B cell (primary cell): ENCODE measurements at regions not wholly inside any gene's neighbourhood (a gene's known extent, or its start where the extent isn't known, plus 50 kb on each side); places are given as distances from the start of the nearest gene placed in this dataset.

ENCODE experiments used
- ATAC-seq: fragments of 200-7000 bp; cut with Tn5 transposase; one replicate; pipeline ENCODE4 v1.10.0; 2021; ENCODE audit warnings: low read depth, mild to moderate bottlenecking, moderate number of reproducible peaks, moderate library complexity
- CTCF ChIA-PET: fragments of 350-600 bp; sonication (Branson Sonifier 250); formaldehyde crosslinking; loops from one replicate; lab custom pipeline; 2021; ENCODE audit warnings: antibody characterized with exemption, inconsistent platforms; lab: Charles Lee
- POLR2A ChIA-PET: fragments of 350-600 bp; sonication (Branson Sonifier 250); formaldehyde crosslinking; loops from one replicate; lab custom pipeline; 2021; ENCODE audit warnings: antibody characterized with exemption; lab: Charles Lee
- DNase-seq: peaks from one replicate; pipeline ENCODE4 v3.0.0; 2013
- H2AFZ ChIP-seq: 2 replicates; pipeline ENCODE4 v1.6.1; 2012; ENCODE audit warnings: mild to moderate bottlenecking, low read depth, low read length; ENCODE audit not compliant: insufficient read depth, poor library complexity, severe bottlenecking
- H3K27ac ChIP-seq, 2 donors: 1 replicate in 1 of 2; 2 replicates in 1 of 2; pipeline ENCODE4 v1.5.1; 2012 to 2013; ENCODE audit warnings: low read length in 2 of 2, mild to moderate bottlenecking in 2 of 2, moderate library complexity in 1 of 2
- H3K27me3 ChIP-seq, 4 experiments: fragments of 200-600 bp in 1 of 4; sonication (generic) in 1 of 4; replicated peaks in 1 of 4; 1 replicate in 2 of 4; 2 replicates in 2 of 4; pipeline versions ENCODE4 v1.6.1 to v1.7.0; 2013 to 2016; ENCODE audit warnings: low read length in 3 of 4, mild to moderate bottlenecking in 2 of 4, mixed read lengths in 1 of 4, moderate library complexity in 1 of 4; ENCODE audit not compliant: insufficient read depth in 4 of 4, control insufficient read depth in 3 of 4; ENCODE audit errors: control extremely low read depth in 1 of 4
- H3K36me3 ChIP-seq, 2 experiments: replicated peaks in 1 of 2; 1 replicate in 1 of 2; 2 replicates in 1 of 2; pipeline versions ENCODE4 v1.6.1 to v1.7.1; 2013; ENCODE audit warnings: low read length in 1 of 2; ENCODE audit not compliant: insufficient read depth in 2 of 2, control insufficient read depth in 1 of 2; ENCODE audit errors: control extremely low read depth in 1 of 2, extremely low read depth in 1 of 2
- H3K4me1 ChIP-seq, 2 donors: fragments of 200-600 bp in 1 of 2; sonication (generic) in 1 of 2; 1 replicate in 1 of 2; 2 replicates in 1 of 2; pipeline versions ENCODE4 v1.5.1 to v1.6.1; 2013 to 2017; ENCODE audit warnings: low read length in 2 of 2; ENCODE audit not compliant: control insufficient read depth in 2 of 2, insufficient read depth in 2 of 2
- H3K4me2 ChIP-seq: replicated peaks from 2 replicates; pipeline ENCODE3; 2012; ENCODE audit warnings: mild to moderate bottlenecking, low read depth, low read length; ENCODE audit not compliant: poor library complexity, severe bottlenecking
- H3K4me3 ChIP-seq, 5 experiments: fragments of 200-600 bp in 1 of 5; sonication (generic) in 1 of 5; 1 replicate in 3 of 5; 2 replicates in 2 of 5; pipeline versions ENCODE4 v1.5.1 to v1.7.0; 2011 to 2016; ENCODE audit warnings: low read length in 4 of 5, mild to moderate bottlenecking in 4 of 5, low read depth in 2 of 5, control low read depth in 1 of 5, moderate library complexity in 1 of 5; ENCODE audit not compliant: insufficient read depth in 1 of 5; ENCODE audit errors: control extremely low read depth in 1 of 5, extremely low read depth in 1 of 5
- H3K79me2 ChIP-seq: fragments of 200-600 bp; sonication (generic); one replicate; pipeline ENCODE4 v1.6.0; 2016; ENCODE audit warnings: low read length; ENCODE audit not compliant: control insufficient read depth, insufficient read depth
- H3K9ac ChIP-seq: fragments of 200-600 bp; sonication (generic); 2 replicates; pipeline ENCODE4 v1.6.1; 2017; ENCODE audit warnings: mild to moderate bottlenecking, low read length, moderate library complexity
- H3K9me3 ChIP-seq, 3 donors: one replicate each; pipeline versions ENCODE4 v1.6.1 to v1.7.1; 2013; ENCODE audit warnings: low read length in 2 of 3; ENCODE audit not compliant: control insufficient read depth in 2 of 3, insufficient read depth in 1 of 3; ENCODE audit errors: control extremely low read depth in 1 of 3
- H4K20me1 ChIP-seq: 2 replicates; pipeline ENCODE4 v1.6.0; 2012; ENCODE audit warnings: mild to moderate bottlenecking, low read length; ENCODE audit not compliant: insufficient read depth, control insufficient read depth, poor library complexity, severe bottlenecking
- H3K27ac Mint-ChIP-seq: one replicate; pipeline ENCODE4 v1.8.0; 2021; ENCODE audit warnings: mixed read lengths
- H3K27me3 Mint-ChIP-seq: one replicate; pipeline ENCODE4 v1.8.0; 2021; ENCODE audit warnings: mixed read lengths
- H3K4me1 Mint-ChIP-seq: one replicate; pipeline ENCODE4 v1.8.0; 2021; ENCODE audit warnings: mixed read lengths
- H3K4me3 Mint-ChIP-seq: one replicate; pipeline ENCODE4 v1.8.0; 2021; ENCODE audit warnings: mixed read lengths
- H3K9me3 Mint-ChIP-seq: one replicate; pipeline ENCODE4 v1.8.0; 2022; ENCODE audit warnings: mixed read lengths; ENCODE audit not compliant: insufficient read depth
- EZH2 ChIP-seq: IDR thresholded peaks from 2 replicates; pipeline ENCODE4 v1.6.1; 2012; ENCODE audit warnings: borderline replicate concordance, low read depth, mild to moderate bottlenecking, moderate library complexity, low read length; ENCODE audit not compliant: insufficient read depth, poor library complexity, severe bottlenecking
- WGBS: methylation state at CpG from one replicate; pipeline ENCODE4 v1.1.5; 2013; ENCODE audit warnings: missing lambda C conversion rate; ENCODE audit not compliant: insufficient coverage; 5-methylcytosine and 5-hydroxymethylcytosine counted together
- intact Hi-C: fragments of 100-400 bp; cut with micrococcal nuclease; formaldehyde crosslinking; loops from one replicate; pipeline ENCODE4 v1.10.0; 2022
- TF ChIP-seq, protein P1 (sequence below): fragments of 200-600 bp; IDR thresholded peaks from one replicate; pipeline ENCODE4 v1.8.0; 2022; ENCODE audit warnings: antibody characterized with exemption, mild to moderate bottlenecking

GRCh38 chr16:9225527-9226316 is 134.3 kb downstream of the HAPSTR1 start:
- intact Hi-C loops, result no loop called here
- DNase-seq, result no peak
- Histone ChIP-seq H3K36me3 (no peaks in the 10 kb centered on the region), H3K79me2 (no peaks in the 10 kb centered on the region), H2AFZ (no peak overlapping the region), H3K9ac (no peak overlapping the region), H3K9me3 (no peaks in the 10 kb centered on the region), H3K27me3 (peaks cover 0 to 5% (median 0%) of the 10 kb centered on the region in 4 experiments), H3K4me3 (no peak overlapping the region), H3K4me1 (no peaks in the 10 kb centered on the region), H3K27ac (no peak overlapping the region), H4K20me1 (no peaks in the 10 kb centered on the region), H3K4me2 (no peak overlapping the region)
- no peak for ATAC-seq
- POLR2A ChIA-PET, result no interaction called here
- no peak overlapping the region for H3K27ac Mint-ChIP-seq
- H3K9me3 Mint-ChIP-seq, result no peaks in the 10 kb centered on the region
- H3K4me3 Mint-ChIP-seq, result no peak overlapping the region
- 52% methylated on average over 5 of the region's 5 CpGs for WGBS
- CTCF ChIA-PET, result no interaction called here
- H3K4me1 Mint-ChIP-seq, result no peaks in the 10 kb centered on the region
- H3K27me3 Mint-ChIP-seq, result peaks cover 16% of the 10 kb centered on the region
- TF ChIP-seq, protein P1, sequence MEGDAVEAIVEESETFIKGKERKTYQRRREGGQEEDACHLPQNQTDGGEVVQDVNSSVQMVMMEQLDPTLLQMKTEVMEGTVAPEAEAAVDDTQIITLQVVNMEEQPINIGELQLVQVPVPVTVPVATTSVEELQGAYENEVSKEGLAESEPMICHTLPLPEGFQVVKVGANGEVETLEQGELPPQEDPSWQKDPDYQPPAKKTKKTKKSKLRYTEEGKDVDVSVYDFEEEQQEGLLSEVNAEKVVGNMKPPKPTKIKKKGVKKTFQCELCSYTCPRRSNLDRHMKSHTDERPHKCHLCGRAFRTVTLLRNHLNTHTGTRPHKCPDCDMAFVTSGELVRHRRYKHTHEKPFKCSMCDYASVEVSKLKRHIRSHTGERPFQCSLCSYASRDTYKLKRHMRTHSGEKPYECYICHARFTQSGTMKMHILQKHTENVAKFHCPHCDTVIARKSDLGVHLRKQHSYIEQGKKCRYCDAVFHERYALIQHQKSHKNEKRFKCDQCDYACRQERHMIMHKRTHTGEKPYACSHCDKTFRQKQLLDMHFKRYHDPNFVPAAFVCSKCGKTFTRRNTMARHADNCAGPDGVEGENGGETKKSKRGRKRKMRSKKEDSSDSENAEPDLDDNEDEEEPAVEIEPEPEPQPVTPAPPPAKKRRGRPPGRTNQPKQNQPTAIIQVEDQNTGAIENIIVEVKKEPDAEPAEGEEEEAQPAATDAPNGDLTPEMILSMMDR, result no peak
- TF ChIP-seq EZH2, result no peak

DNA sequence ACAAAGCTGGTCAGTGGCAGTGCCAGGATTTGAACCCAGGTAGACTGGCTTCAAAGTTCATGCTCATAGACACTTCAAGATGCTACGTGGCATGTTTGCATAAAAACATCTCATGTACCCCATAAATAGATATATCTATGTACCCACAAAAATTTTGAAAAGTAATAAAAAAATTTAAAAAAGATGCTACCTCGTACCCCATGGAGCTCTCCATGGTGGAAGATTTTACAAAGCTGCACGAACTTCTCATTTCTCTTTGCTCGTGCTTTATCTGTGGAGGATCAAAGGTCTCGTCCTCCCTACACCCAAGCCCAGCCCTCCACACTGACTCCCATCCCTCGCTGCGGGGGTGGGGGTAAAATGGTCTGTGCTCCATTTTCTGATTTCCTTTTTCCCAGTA is 135.5 kb downstream of the HAPSTR1 start:
- Mint-ChIP-seq H3K4me3 (no peak overlapping the region), H3K27me3 (peaks cover 22% of the 10 kb centered on the region), H3K9me3 (no peaks in the 10 kb centered on the region), H3K4me1 (no peaks in the 10 kb centered on the region), H3K27ac (no peak overlapping the region)
- Histone ChIP-seq H2AFZ (no peak overlapping the region), H3K4me3 (no peak overlapping the region), H4K20me1 (no peaks in the 10 kb centered on the region), H3K4me2 (no peak overlapping the region), H3K79me2 (no peaks in the 10 kb centered on the region), H3K4me1 (no peaks in the 10 kb centered on the region), H3K27ac (no peak overlapping the region), H3K9ac (no peak overlapping the region), H3K9me3 (no peaks in the 10 kb centered on the region), H3K36me3 (no peaks in the 10 kb centered on the region), H3K27me3 (peaks cover 0 to 5% (median 0%) of the 10 kb centered on the region in 4 experiments)
- ATAC-seq, result no peak
- no peak for TF ChIP-seq EZH2
- TF ChIP-seq, protein P1, result no peak
- POLR2A ChIA-PET, result no interaction called here
- CTCF ChIA-PET, result no interaction called here
- DNase-seq, result no peak
- WGBS, result 50% methylated on average over 2 of the region's 7 CpGs
- intact Hi-C loops, result no loop called here
